Forelimb muscle (tissue), 1 donor: ENCODE measurements at regions not wholly inside any gene's neighbourhood (a gene's known extent, or its start where the extent isn't known, plus 50 kb on each side); places are given as distances from the start of the nearest gene placed in this dataset.
"Not testable (repeated sequence)": the region's sequence is repeated elsewhere in the genome, so short reads cannot be mapped to it uniquely, and the experiment has no call there.

ENCODE experiments used
- DNase-seq: peaks from one replicate; pipeline ENCODE4 v3.0.0-alpha.2; 2013; ENCODE audit warnings: low read depth

DNA sequence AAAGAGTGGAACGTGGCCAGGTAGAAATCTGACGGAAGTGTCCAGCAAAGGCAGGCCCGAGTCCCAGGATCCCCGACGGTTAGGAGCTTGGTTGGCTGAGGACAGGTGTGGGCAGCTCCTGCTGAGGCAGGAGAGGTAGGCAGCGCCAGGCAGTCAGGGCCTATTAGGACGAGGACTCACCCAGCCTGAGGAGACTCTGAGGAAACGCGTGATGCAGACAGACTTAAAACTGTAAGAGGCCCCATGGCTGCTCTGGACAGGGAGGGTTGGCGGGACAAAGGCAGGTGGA is 255.7 kb upstream of the SFSWAP start:
- no peak for DNase-seq

DNA sequence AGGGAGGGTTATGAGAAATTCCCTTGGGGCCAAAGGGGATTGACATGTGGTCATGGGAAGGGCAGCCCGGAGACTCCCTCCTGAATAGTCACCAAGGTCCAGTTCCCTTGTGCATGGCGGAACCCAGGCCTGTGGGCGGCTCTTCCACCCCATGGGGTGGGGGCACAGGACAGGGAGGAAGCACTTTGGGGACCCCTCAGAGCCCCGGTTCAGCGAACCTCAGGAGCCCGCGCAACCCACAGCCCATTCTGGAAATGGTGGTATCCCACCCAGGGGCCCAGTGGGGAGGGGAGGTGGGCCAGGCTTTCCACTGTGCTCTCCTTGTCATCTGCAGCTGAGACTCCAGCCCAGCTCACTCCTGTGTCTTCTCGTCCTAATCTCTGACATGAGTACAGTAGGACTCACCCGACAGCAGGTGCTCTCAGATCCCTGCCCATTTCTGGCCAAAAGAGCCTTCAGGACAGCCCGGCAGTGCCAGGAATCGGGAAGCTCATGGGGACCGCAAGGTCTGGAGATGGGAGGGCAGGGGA is 255.2 kb upstream of the SFSWAP start:
- DNase-seq, result no peak

DNA sequence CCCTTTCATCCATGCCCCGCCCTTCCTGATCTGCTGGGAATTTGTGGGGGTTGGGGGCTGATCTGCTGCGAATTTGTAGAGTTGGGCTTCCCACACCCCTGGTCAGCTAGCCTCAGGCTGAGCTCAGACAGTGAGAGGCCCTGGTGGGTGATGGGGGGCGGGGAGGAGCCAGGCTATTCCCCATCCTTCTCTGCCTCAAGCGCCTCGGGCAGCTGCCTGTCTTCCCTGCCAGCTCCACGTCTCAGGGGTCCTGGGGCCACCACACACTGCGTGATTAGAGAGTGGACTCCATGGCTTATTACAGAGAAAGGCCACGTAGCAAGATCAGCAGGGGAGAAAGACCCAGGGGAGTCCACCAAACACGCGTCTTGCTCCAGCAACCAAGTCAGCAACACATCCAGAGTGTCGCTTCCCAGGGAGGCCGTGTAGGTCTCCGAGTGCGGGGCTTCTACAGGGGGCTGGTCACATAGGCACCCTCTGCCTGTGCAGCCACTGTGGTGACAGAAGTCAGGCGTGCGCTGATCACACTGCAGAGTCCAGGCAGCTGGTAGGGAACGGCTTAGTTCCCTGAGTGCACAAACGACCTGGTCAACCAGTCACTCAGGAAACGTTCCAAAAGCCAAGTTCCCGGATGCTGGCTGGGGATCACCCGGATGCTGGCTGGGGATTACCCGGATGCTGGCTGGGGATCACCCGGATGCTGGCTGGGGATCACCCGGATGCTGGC is 254.4 kb upstream of the SFSWAP start:
- no peak for DNase-seq

DNA sequence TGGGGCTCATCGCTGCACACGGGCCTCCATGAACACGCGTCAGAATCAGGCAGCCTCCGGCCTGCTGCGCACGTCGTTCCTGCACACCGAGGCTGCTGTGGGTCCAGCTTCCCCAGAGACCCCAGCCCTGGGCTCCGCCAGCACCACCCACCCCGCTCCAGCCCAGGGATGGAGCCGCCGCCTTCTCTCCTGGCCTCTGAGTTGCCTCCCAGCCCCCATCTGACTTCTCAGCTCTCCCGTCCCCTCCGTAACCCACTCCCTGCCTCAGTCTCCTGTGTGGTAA is 253.9 kb upstream of the SFSWAP start:
- DNase-seq, result no peak

GRCh38 chr12:131457331-131458047 is 253.4 kb upstream of the SFSWAP start:
- no peak for DNase-seq

DNA sequence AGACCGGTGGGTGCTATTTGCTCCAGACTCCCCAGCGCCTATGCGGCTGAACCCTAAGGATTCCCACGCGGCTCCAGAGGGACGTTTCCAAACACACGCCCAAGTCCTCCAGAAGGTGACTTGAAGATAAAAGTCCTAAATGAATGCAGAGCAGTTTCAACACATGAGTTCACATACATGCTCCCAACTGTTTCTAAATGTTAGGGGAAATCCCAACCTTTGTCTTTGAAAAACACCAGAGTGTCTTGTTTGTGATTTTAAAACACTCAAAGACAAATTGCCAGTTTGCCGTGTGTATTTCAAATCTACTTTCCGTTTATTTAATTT is 252.9 kb upstream of the SFSWAP start:
- DNase-seq, result no peak

- no peak for DNase-seq
Measured at GRCh38 chr12:131458931-131459772, 251.7 kb upstream of the SFSWAP start.

DNA sequence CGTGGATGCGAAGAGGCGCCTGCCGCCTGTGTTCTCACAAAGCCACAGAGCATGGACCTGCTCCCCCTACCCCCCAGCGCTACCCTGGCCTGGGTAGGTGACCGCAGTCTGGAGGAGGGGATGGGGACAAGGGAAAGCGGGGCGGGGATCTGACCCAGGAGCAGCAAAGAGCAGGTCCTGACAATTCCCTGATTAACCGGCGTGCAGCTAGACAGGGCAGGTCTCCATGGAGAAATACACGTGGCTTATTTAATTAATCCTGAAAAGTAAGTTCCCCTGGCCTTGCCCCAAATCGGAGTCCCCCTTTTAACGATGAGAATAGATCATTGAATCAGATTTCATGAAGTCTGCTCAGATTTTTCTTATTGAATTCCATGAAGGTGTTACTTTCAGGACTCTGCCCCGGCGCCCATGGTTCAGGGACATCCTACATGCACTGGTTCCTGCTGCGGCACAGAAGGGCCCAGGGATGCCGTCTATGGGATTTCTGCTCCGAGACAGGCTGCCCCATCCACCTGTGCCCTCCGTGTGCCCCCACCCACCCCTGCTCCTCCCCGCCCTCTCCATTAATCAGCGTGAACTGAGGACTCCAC is 251.0 kb upstream of the SFSWAP start:
- no peak for DNase-seq

DNA sequence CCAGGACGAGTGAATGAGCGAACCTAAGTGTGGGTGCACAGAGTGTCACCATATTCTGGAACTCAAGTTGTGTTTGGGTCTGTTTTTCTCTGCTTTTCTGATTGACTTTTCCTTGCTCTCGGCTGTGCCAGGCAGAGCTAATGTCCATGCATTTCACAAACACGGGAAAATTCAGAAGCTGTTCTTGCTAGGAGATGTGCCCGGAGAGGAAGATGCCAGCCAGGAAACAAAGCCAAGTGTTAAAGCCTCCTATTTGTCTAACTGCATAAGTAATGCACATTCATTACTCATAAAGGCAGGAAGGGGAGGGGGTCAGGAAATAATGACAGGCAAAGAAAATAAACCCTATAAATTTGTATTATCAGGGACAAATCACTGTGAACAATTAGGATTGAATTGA is 250.4 kb upstream of the SFSWAP start:
- DNase-seq, result no peak

- no peak for DNase-seq
Measured at GRCh38 chr12:131461096-131461495, 249.8 kb upstream of the SFSWAP start.

DNA sequence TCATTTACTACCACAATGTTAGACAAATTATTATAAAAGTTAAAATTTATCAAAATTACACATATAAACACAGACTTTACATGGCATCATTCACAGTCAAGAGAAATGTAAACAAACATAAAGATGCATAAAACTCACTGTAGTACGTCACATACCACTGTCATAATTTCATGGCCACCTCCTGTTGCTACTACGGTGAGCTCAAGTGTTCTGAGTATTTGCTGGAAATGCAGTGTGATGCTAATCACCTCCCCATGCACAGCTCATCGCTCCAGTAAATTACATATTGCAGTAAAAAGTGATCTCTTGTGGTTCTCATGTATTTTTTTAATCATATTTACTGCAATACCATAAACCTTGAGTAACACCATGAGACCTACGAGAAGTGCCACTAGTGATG is 247.7 kb upstream of the SFSWAP start:
- no peak for DNase-seq

- no peak for DNase-seq
Measured at GRCh38 chr12:131464081-131464480, 246.8 kb upstream of the SFSWAP start.

GRCh38 chr12:131466306-131466705 is 244.6 kb upstream of the SFSWAP start:
- DNase-seq, result no peak

- DNase-seq, result no peak
Measured at GRCh38 chr12:131466932-131467331, 244.0 kb upstream of the SFSWAP start.

- no peak for DNase-seq
Measured at GRCh38 chr12:131468206-131468605, 242.7 kb upstream of the SFSWAP start.

- not testable (repeated sequence) for DNase-seq
Measured at GRCh38 chr12:131469945-131470344, 240.9 kb upstream of the SFSWAP start.

GRCh38 chr12:131471271-131471905 is 239.5 kb upstream of the SFSWAP start:
- DNase-seq, result no peak

GRCh38 chr12:131471946-131472732 is 238.8 kb upstream of the SFSWAP start:
- DNase-seq, result no peak

- no peak for DNase-seq
Measured at GRCh38 chr12:131473261-131473660, 237.6 kb upstream of the SFSWAP start.

- DNase-seq, result no peak
Measured at GRCh38 chr12:131473741-131474709, 236.9 kb upstream of the SFSWAP start.
